GM18909 (cell line): ENCODE measurements at regions not wholly inside any gene's neighbourhood (a gene's known extent, or its start where the extent isn't known, plus 50 kb on each side); places are given as distances from the start of the nearest gene placed in this dataset.
"Not testable (repeated sequence)": the region's sequence is repeated elsewhere in the genome, so short reads cannot be mapped to it uniquely, and the experiment has no call there.

Experiments
- ATAC-seq: cut with Tn5 transposase; IDR thresholded peaks from one replicate; pipeline ENCODE4 v1.9.1; 2021; ENCODE audit warnings: mild to moderate bottlenecking; ENCODE audit not compliant: unreplicated experiment, poor library complexity

- ATAC-seq = no peak
Measured at GRCh38 chr3:171915275-171915674, 72.1 kb downstream of the TMEM212 start.

GRCh38 chr3:171916888-171917287 lies 73.7 kb downstream of the TMEM212 start:
- no peak for ATAC-seq

- not testable (repeated sequence) for ATAC-seq
Measured at GRCh38 chr3:171922629-171923028, 79.5 kb downstream of the TMEM212 start.

GRCh38 chr3:171923668-171924067 lies 80.5 kb downstream of the TMEM212 start:
- ATAC-seq = not testable (repeated sequence)

- ATAC-seq = not testable (repeated sequence)
Measured at GRCh38 chr3:171924864-171925263, 81.7 kb downstream of the TMEM212 start.

- ATAC-seq = no peak
Measured at GRCh38 chr3:171932153-171932611, 89.0 kb downstream of the TMEM212 start.

GRCh38 chr3:171933441-171933840 lies 90.3 kb downstream of the TMEM212 start:
- no peak for ATAC-seq

GRCh38 chr3:171935261-171936123 lies 92.3 kb downstream of the TMEM212 start:
- ATAC-seq = no peak

GRCh38 chr3:171936191-171936841 lies 93.2 kb downstream of the TMEM212 start:
- no peak for ATAC-seq

GRCh38 chr3:171939578-171939977 lies 96.4 kb downstream of the TMEM212 start:
- no peak for ATAC-seq

- no peak for ATAC-seq
Measured at GRCh38 chr3:171940151-171940649, 97.1 kb downstream of the TMEM212 start.

- no peak for ATAC-seq
Measured at GRCh38 chr3:171943262-171944117, 95.9 kb upstream of the FNDC3B start.

- no peak for ATAC-seq
Measured at GRCh38 chr3:171944118-171945016, 95.0 kb upstream of the FNDC3B start.

- ATAC-seq = no peak
Measured at GRCh38 chr3:171948674-171949073, 90.7 kb upstream of the FNDC3B start.

- ATAC-seq = no peak
Measured at GRCh38 chr3:171949554-171949953, 89.8 kb upstream of the FNDC3B start.

GRCh38 chr3:171950373-171950772 lies 89.0 kb upstream of the FNDC3B start:
- no peak for ATAC-seq

- ATAC-seq = no peak
Measured at GRCh38 chr3:171951597-171951996, 87.8 kb upstream of the FNDC3B start.

- no peak for ATAC-seq
Measured at GRCh38 chr3:171953301-171954022, 85.9 kb upstream of the FNDC3B start.
